Activated naive CD8-positive, alpha-beta T cell treated with anti-CD3 and anti-CD28 coated beads, Interleukin-2, amount 50 U/mL, for 24 hours (primary cell): ENCODE measurements at regions not wholly inside any gene's neighbourhood (a gene's known extent, or its start where the extent isn't known, plus 50 kb on each side); places are given as distances from the start of the nearest gene placed in this dataset.
A peak's percentile ranks its signal among the peaks of the same experiment; 100 is the strongest.

ENCODE experiments used
- ATAC-seq: fragments of 150-1000 bp; cut with Tn5 transposase; one replicate; pipeline ENCODE4 v1.10.0; 2021
- DNase-seq: peaks from one replicate; pipeline ENCODE4 v3.0.0; 2021
- H3K27ac Mint-ChIP-seq: one replicate; pipeline ENCODE4 v1.8.0; 2021; ENCODE audit warnings: mild to moderate bottlenecking, mixed read lengths
- H3K27me3 Mint-ChIP-seq: one replicate; pipeline ENCODE4 v1.8.0; 2021; ENCODE audit warnings: mixed read lengths
- H3K36me3 Mint-ChIP-seq: one replicate; pipeline ENCODE4 v1.8.0; 2021; ENCODE audit warnings: low read depth, mixed read lengths
- H3K4me1 Mint-ChIP-seq: one replicate; pipeline ENCODE4 v1.8.0; 2021; ENCODE audit warnings: mixed read lengths
- H3K4me3 Mint-ChIP-seq: one replicate; pipeline ENCODE4 v1.8.0; 2021; ENCODE audit warnings: mild to moderate bottlenecking, moderate library complexity, mixed read lengths
- H3K9me3 Mint-ChIP-seq: one replicate; pipeline ENCODE4 v1.8.0; 2021; ENCODE audit warnings: mixed read lengths

DNA sequence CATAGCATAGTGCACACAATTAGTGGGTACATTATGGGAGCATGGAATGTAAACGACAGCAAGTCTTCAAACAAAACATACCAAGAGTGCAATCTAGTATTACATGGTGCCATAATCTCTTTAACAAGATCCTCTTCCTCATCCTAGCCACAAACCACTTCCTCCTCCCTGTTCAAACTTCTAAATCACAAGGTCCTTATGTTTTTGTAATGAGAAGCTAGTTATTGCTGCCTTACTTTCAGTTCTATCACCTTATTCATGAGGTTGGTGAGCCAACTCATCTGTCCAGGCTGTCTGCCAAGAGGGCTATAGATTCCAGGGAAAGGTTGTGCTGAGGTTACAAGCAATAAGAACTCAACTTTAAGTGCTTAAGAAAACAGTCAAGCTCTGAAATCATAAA is 195.4 kb upstream of the ARHGAP20 start:
- Mint-ChIP-seq H3K27ac (no peak overlapping the region), H3K27me3 (no peaks in the 10 kb centered on the region), H3K9me3 (peaks cover 9% of the 10 kb centered on the region), H3K36me3 (no peaks in the 10 kb centered on the region), H3K4me3 (no peak overlapping the region), H3K4me1 (peaks cover 22% of the 10 kb centered on the region)
- DNase-seq (no peak), ATAC-seq (peak; percentile 67)

- ATAC-seq, result no peak
- Mint-ChIP-seq H3K27me3 (no peaks in the 10 kb centered on the region), H3K4me1 (peaks cover 18% of the 10 kb centered on the region), H3K4me3 (no peak overlapping the region), H3K9me3 (peaks cover 9% of the 10 kb centered on the region), H3K27ac (no peak overlapping the region), H3K36me3 (no peaks in the 10 kb centered on the region)
- DNase-seq, result no peak
Observed at GRCh38 chr11:110903830-110904229, 191.6 kb upstream of the ARHGAP20 start.

DNA sequence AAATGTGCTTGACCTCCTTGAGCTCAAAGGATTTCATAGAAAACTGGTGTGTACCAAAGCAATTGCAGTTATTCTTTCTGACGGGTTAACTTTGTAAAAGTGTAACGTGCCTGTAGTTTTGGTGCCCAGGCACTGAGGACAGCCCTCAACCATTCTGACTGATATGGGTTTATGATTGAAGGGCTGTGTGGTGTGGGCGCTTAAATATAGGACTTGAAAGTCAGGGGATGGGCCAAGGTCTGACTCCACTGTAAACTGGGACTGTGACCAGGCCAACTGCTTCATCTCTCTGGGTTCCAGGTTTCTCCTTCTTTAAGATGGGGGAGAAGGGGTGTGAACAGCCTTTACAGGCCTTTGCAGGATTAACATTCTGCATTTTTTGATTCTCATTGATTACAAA is 191.1 kb upstream of the ARHGAP20 start:
- ATAC-seq (no peak), DNase-seq (no peak)
- H3K4me3 Mint-ChIP-seq, result no peak overlapping the region
- H3K4me1 Mint-ChIP-seq, result peaks cover 14% of the 10 kb centered on the region
- no peaks in the 10 kb centered on the region for H3K27me3 Mint-ChIP-seq
- peaks cover 9% of the 10 kb centered on the region for H3K9me3 Mint-ChIP-seq
- H3K36me3 Mint-ChIP-seq, result no peaks in the 10 kb centered on the region
- H3K27ac Mint-ChIP-seq, result no peak overlapping the region

GRCh38 chr11:110901441-110901840 is 189.2 kb upstream of the ARHGAP20 start:
- Mint-ChIP-seq H3K4me1 (no peaks in the 10 kb centered on the region), H3K27ac (no peak overlapping the region), H3K9me3 (peaks cover 4% of the 10 kb centered on the region), H3K27me3 (no peaks in the 10 kb centered on the region), H3K4me3 (no peak overlapping the region), H3K36me3 (no peaks in the 10 kb centered on the region)
- DNase-seq (no peak), ATAC-seq (no peak)

DNA sequence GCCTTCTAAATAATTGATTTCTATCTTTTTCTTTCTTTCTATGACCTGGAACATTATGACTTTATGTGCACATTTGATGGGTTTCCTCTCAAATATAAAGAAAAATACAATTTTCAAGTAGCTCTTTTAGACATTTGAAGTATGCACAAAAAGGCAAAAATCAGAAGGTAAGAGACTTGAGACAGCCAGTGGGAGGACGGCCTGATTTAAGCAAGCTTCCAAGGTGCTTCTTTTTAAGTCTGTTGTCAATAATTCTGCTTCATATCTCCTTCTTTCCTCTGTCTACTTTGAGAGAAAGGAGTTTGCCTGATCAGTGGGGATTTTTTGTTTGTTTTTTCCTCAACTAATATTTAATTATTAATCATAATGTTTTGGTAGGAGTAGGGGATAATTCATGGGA is 188.2 kb upstream of the ARHGAP20 start:
- no peaks in the 10 kb centered on the region for H3K27me3 Mint-ChIP-seq
- H3K4me3 Mint-ChIP-seq, result no peak overlapping the region
- no peaks in the 10 kb centered on the region for H3K9me3 Mint-ChIP-seq
- no peaks in the 10 kb centered on the region for H3K36me3 Mint-ChIP-seq
- ATAC-seq (no peak), DNase-seq (no peak)
- no peaks in the 10 kb centered on the region for H3K4me1 Mint-ChIP-seq
- no peak overlapping the region for H3K27ac Mint-ChIP-seq

DNA sequence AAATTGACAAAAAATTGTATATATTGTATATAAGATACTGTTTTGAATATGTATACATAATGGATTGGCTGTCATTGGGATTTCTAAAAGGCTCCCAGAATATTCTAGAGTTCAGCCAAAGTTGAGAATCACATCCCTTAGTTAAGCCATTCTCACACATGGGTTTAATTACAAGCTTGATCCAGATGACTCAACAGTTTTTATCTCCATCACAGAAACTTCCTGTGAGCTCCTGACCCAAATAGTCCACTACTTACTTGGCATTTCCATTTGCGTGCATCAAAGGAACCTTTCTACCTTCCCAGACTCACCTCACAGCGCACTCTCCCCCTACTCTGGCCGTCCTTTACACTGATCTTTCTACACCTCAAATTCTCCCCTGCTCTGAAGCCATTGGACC is 184.8 kb upstream of the ARHGAP20 start:
- no peaks in the 10 kb centered on the region for H3K4me1 Mint-ChIP-seq
- DNase-seq (no peak), ATAC-seq (no peak)
- no peak overlapping the region for H3K4me3 Mint-ChIP-seq
- no peaks in the 10 kb centered on the region for H3K36me3 Mint-ChIP-seq
- H3K27me3 Mint-ChIP-seq, result no peaks in the 10 kb centered on the region
- H3K9me3 Mint-ChIP-seq, result no peaks in the 10 kb centered on the region
- H3K27ac Mint-ChIP-seq, result no peak overlapping the region

GRCh38 chr11:110896358-110896757 is 184.1 kb upstream of the ARHGAP20 start:
- no peak for ATAC-seq
- Mint-ChIP-seq H3K36me3 (no peaks in the 10 kb centered on the region), H3K27me3 (no peaks in the 10 kb centered on the region), H3K4me1 (no peaks in the 10 kb centered on the region), H3K27ac (no peak overlapping the region), H3K4me3 (no peak overlapping the region), H3K9me3 (no peaks in the 10 kb centered on the region)
- DNase-seq, result no peak

DNA sequence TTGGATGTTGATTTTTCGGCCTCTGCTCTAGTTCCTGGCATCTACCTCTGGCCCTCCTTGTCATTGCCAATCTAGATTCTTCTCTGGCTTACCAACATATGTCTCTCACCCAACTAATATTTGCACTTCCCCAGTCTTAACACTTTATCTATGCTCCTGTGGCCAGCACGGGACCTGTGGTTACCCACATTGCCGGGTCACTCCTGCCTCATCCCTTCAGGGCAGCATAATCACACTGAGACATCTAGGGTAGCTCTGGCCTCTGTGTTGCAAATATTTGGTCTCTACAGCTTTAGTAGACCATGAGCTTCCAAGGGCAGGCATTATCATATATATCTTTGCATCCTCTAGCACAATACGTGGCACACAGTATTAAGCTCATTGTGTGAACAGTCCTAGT is 182.0 kb upstream of the ARHGAP20 start:
- DNase-seq, result no peak
- Mint-ChIP-seq H3K4me3 (no peak overlapping the region), H3K9me3 (no peaks in the 10 kb centered on the region), H3K4me1 (no peaks in the 10 kb centered on the region), H3K27me3 (no peaks in the 10 kb centered on the region), H3K36me3 (no peaks in the 10 kb centered on the region), H3K27ac (no peak overlapping the region)
- no peak for ATAC-seq

- Mint-ChIP-seq H3K27me3 (peaks cover 4% of the 10 kb centered on the region), H3K36me3 (no peaks in the 10 kb centered on the region), H3K27ac (no peak overlapping the region), H3K4me3 (no peak overlapping the region), H3K9me3 (no peaks in the 10 kb centered on the region), H3K4me1 (no peaks in the 10 kb centered on the region)
- ATAC-seq, result no peak
- DNase-seq, result no peak
Observed at GRCh38 chr11:110892741-110893285, 180.6 kb upstream of the ARHGAP20 start.

DNA sequence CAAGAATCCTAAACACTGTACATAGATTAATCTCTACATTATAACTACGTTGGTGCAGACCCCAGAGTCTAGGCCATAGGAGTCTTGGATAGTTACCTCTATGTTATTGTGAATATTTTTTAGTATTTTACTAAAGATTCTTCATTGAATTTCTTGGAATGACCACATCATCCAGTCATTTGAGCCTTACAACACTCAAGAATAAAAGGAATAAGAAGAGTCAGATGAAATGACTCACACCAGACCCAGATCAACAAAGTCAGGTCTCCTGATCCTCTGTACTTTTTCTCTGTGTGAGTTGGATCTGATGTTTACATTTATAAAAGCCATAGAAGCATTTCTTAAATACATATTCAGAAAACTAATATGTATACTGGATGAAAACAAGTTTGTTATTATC is 179.2 kb upstream of the ARHGAP20 start:
- Mint-ChIP-seq H3K9me3 (no peaks in the 10 kb centered on the region), H3K4me1 (peaks cover 1% of the 10 kb centered on the region), H3K4me3 (no peak overlapping the region), H3K27ac (no peak overlapping the region), H3K36me3 (no peaks in the 10 kb centered on the region), H3K27me3 (peaks cover 4% of the 10 kb centered on the region)
- ATAC-seq (no peak), DNase-seq (no peak)

DNA sequence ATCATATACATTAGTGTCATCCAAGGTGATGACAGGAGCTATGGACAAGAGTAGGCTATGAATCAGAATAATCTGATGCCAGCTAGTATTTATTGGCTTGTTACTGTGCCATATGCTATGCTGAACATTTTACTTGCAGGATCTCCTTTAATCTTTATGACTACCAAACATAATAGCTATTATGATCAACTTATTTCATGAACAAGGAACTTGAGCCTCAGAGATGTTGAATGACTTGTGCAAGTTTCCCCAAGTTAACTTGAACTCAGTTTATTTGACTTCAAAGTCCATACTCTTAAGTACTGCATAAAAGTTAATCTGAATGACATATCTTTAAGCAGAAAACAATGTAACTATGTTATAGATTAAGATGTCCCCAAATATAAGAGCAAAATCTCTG is 178.8 kb upstream of the ARHGAP20 start:
- no peak overlapping the region for H3K27ac Mint-ChIP-seq
- no peak overlapping the region for H3K4me3 Mint-ChIP-seq
- no peak for DNase-seq
- H3K9me3 Mint-ChIP-seq, result no peaks in the 10 kb centered on the region
- peaks cover 4% of the 10 kb centered on the region for H3K27me3 Mint-ChIP-seq
- no peaks in the 10 kb centered on the region for H3K36me3 Mint-ChIP-seq
- ATAC-seq, result no peak
- H3K4me1 Mint-ChIP-seq, result peaks cover 5% of the 10 kb centered on the region

DNA sequence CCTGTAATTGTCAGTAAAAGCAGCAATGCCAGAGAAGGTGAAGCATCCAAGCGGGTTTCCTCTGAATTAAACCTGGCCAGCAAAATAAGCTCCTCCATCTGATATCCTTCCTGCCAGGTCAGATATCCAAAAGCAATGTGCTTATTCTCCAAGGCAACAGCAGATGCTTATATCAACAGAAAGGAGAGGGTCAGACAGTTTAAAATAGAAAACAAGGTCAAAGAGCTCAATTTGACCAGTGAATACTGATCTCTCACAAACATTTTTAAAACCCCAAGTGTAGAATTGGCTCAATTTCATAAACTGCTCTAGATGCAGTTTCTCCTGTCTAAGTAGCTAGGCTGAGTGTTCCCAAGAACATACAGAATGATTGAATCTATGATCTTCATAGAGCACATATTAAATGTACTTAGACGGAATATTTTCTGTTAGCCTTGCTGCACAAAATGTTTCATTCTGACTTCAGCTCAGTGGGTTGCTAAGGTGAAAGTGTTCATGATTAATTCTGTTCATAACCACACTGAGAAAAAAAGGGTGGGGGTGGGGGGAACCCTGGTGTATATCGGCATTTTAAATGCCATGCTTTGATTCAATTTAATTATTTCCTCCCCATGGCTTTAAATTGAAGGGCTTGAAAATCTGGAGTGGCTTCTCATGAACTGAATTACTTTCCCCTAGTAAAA is 174.2 kb upstream of the ARHGAP20 start:
- Mint-ChIP-seq H3K36me3 (no peaks in the 10 kb centered on the region), H3K4me1 (peaks cover 9% of the 10 kb centered on the region), H3K9me3 (no peaks in the 10 kb centered on the region), H3K27ac (peak overlapping the region; percentile 44), H3K4me3 (no peak overlapping the region), H3K27me3 (peaks cover 14% of the 10 kb centered on the region)
- ATAC-seq, result peak; percentile 49
- DNase-seq, result no peak

DNA sequence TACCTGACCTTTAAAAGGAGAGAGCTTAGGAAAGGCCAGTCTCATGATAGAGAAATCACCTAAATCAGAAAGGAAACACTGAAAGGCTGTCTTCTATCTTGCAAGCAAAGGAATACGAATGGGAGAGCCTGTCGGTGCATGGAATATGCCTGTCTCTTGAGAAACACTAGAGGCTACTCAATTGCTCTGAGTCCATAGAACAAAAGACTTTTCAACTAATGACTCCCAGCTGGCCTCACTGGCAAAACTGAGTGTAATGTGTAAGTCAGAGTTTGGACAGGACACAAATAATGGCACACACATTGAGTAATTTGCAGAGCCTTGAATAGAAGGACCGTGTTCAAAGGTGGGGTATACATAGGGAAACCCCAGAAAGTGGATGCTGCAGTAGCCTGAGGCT is 171.0 kb upstream of the ARHGAP20 start:
- no peaks in the 10 kb centered on the region for H3K9me3 Mint-ChIP-seq
- no peak for ATAC-seq
- no peak overlapping the region for H3K4me3 Mint-ChIP-seq

DNA sequence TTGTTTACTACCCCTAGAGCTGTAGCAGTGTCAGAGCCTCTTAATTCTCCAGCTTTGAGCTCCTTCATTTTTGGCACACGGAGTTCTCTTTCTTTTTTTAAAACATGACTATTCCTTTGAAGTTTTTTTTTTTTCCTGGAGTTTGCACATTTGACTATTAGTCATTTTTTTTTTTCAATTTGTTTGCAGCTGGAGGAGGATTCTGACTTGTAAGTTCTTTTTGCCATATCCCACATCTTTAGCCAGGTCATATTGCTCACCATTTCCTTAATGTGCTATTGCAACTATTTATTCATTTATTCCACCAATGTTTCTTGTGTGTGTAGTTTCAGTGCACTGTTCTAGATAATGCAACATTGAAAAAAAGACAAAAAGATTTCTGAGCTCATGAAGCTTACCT is 166.3 kb upstream of the ARHGAP20 start:
- Mint-ChIP-seq H3K27me3 (peaks cover 6% of the 10 kb centered on the region), H3K4me1 (no peaks in the 10 kb centered on the region), H3K9me3 (no peaks in the 10 kb centered on the region), H3K36me3 (no peaks in the 10 kb centered on the region), H3K27ac (no peak overlapping the region), H3K4me3 (no peak overlapping the region)
- no peak for ATAC-seq
- DNase-seq, result no peak

More for the DNA sequence above, 171.0 kb upstream of the ARHGAP20 start:
- peaks cover 9% of the 10 kb centered on the region for H3K4me1 Mint-ChIP-seq
- no peak for DNase-seq
- H3K27me3 Mint-ChIP-seq, result peaks cover 13% of the 10 kb centered on the region
- H3K27ac Mint-ChIP-seq, result no peak overlapping the region
- no peaks in the 10 kb centered on the region for H3K36me3 Mint-ChIP-seq

DNA sequence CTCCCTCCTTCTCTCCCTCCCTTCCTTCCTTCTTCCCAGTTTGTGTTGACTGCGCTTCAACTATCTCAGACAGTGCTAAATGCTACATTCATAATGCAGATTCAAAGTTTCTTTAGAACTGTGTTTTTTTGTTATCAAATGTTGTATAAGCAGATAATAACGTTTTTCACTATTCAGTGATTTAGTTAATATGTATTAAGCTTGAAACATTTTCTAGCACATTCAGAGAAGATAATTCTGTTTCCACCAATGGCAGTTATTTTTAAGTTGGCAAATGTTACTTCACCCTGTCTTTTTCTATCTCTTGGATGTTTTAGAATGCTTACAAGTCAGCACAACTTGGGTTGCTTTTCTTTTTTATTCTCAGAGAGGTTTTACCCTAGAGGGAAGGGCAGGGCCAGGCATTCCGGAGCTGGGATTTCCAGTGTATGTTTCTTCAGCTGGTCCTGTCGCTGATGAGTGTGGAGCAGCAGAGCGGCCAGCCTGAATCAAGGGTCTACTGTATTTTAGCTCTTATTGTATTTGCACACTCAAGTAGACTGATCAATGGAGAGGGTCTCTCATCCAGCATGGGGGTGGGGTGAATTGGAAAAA is 162.3 kb upstream of the ARHGAP20 start:
- Mint-ChIP-seq H3K9me3 (no peaks in the 10 kb centered on the region), H3K36me3 (no peaks in the 10 kb centered on the region), H3K4me3 (no peak overlapping the region), H3K27ac (no peak overlapping the region), H3K27me3 (peaks cover 2% of the 10 kb centered on the region), H3K4me1 (no peaks in the 10 kb centered on the region)
- DNase-seq (no peak), ATAC-seq (no peak)
